Hindlimb muscle (tissue), 1 donor: ENCODE measurements at regions not wholly inside any gene's neighbourhood (a gene's known extent, or its start where the extent isn't known, plus 50 kb on each side); places are given as distances from the start of the nearest gene placed in this dataset.

Source experiments
- DNase-seq: peaks from one replicate; pipeline ENCODE4 v3.0.0-alpha.2; 2013

- DNase-seq: no peak
Observed at GRCh38 chr13:100754459-100754858, 79.9 kb upstream of the TMTC4 start.

- no peak for DNase-seq
Observed at GRCh38 chr13:100753376-100753775, 78.8 kb upstream of the TMTC4 start.

GRCh38 chr13:100751826-100752225 is 77.2 kb upstream of the TMTC4 start:
- no peak for DNase-seq

- no peak for DNase-seq
Observed at GRCh38 chr13:100746953-100747683, 72.5 kb upstream of the TMTC4 start.

GRCh38 chr13:100738176-100738855 is 63.7 kb upstream of the TMTC4 start:
- DNase-seq: no peak

GRCh38 chr13:100735494-100735893 is 60.9 kb upstream of the TMTC4 start:
- no peak for DNase-seq

GRCh38 chr13:100734194-100734720 is 59.7 kb upstream of the TMTC4 start:
- DNase-seq: no peak

GRCh38 chr13:100733261-100733660 is 58.7 kb upstream of the TMTC4 start:
- DNase-seq: no peak

GRCh38 chr13:100728201-100728600 is 53.6 kb upstream of the TMTC4 start:
- no peak for DNase-seq

- DNase-seq: no peak
Observed at GRCh38 chr13:100725472-100725871, 50.9 kb upstream of the TMTC4 start.

- DNase-seq: no peak
Observed at GRCh38 chr13:100724568-100724967, 50.0 kb upstream of the TMTC4 start.
